Umbilical cord (tissue), 1 donor: ENCODE measurements at regions not wholly inside any gene's neighbourhood (a gene's known extent, or its start where the extent isn't known, plus 50 kb on each side); places are given as distances from the start of the nearest gene placed in this dataset.
"Not testable (repeated sequence)": the region's sequence is repeated elsewhere in the genome, so short reads cannot be mapped to it uniquely, and the experiment has no call there.

Source experiments
- DNase-seq: peaks from one replicate; pipeline ENCODE4 v3.0.0-alpha.2; 2015; ENCODE audit warnings: low spot score

DNA sequence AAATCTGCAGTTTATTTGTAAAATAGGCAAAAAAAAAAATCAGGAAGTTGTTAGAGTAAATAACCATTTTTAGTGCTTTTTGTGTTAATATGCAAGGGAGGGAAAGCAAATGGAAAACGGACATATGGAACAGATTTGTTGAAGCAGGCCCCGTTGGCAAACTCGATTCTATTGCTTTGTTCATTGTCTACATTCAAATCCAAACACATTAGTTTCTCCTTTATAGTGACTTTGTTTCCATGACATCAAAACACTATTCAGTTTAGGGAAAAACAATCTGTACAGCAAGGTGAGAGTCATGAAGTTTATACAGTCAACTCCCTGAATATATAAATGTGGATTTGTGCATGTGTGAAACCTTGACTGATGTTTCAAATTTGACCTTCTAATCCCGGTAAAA, 142.2 kb downstream of the FAM47A start:
- DNase-seq: no peak

DNA sequence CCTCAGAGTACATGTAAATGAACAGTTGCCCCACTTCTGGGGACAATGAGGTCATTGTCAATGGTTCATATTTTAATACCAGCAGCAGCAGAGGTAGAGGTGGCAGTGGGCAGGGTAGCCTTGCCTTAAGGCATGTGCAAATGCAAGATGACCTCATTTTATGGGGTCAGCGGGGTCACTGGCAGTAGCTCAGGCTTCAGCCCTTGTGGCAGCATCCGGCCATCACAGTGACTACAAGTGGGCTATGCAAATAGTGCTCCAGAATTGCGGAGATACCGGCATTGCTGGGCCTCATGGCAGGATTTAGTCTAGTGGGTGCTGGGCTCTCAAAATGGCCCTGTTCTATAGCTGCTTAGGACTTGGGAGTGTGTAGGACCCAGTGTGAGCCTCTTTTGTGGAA, 144.7 kb downstream of the FAM47A start:
- no peak for DNase-seq

DNA sequence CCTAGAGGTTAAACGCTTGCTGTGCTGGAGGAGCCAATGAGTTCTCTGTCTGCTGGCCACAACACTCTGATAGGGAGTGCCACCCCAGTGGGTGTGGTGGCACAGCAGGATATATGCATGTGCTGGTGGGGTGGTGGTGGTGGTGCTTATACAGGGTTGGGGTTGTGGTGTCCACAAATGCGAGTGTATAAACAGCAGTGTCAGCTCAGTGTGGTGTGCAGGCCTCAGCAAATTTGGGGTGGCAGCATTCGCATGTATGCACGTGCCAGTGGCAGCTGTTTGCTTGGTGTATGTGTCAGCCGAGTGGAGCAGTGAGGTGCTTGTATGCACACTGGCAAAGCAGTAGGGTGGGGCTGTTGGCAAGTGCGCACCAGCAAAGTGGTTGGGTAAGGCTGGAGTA, 157.4 kb downstream of the FAM47A start:
- no peak for DNase-seq

DNA sequence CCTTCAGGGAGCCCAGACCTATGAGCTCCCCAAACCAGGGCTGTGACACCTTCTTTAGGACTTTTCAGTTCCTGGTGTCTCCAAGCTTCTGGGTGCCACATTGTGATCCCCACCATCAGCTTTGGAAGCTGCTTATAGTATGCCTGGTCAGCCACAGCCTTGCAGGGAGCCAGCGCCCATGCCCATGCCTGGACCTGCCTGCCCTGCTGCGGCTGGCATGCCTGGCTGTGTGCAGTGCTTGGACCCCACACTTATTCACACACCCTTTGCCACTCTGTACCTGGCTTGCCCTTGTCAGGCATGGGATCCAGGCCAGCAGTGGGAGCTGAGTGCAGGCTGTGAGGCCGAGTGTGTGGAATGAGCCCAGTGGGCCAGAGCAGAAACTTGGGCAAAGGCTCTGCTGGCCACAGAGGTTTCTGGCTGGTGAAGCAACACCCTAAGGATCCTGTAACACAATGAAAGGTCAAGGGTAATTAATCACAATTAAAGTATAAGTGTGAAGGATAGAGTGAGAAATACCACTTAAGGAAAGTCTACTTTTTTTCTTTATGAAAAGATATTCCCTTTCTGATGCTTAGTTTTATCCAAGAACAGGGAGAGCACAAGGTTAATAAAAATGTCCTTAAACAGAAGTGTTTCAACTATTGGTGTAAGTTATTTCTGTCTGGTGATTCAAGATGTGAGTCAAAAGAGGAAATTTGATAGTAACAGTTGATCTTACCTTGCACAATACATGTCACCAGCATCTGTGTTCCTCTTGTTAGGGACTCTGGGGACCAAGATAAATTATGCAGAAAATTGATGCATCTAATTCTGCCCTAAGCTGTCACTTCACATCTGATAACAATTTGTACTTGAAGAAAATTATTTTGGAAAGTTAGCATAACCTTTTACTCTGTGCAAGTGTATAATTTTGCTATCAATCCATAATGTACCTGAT, 161.8 kb downstream of the FAM47A start:
- DNase-seq: no peak

DNA sequence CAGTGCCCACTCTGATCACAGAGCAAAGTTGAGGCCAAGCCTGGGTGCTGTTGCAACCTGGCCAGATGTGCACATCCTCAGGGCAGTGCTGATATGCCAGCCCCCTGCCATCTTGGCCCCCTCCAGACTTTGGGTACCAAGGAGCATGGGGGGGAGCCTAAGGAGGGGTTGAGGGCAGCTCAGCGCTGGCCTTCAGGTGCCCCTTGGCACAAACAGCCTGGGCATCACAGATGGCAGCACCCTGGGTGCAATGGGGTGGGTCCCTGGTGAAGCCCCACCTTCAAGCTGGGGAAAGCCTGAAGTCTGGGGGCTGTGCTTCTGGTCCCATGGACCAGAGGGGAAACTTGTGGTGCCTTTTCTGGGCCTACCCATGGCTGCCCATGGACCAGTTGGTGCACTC, 163.0 kb downstream of the FAM47A start:
- no peak for DNase-seq

DNA sequence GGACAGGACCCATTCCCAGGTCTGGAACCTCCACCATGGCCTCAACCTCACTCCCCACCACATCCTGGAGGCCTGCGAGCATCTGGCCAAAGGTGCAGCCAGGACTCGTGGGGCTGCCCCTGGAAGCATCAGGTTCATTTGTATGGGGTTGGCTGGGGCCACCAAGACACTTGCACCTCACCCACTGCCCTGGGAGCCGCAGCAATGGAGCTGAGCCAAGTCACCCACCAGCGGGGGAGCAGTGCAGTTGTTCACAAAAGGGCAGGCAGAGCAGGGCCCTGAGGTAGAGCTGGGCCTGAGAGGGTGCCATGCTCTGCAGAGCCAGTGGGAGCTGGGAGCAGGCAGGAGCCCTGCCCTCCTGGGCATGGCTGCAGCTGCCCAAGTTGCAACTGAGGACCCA, 163.5 kb downstream of the FAM47A start:
- DNase-seq: no peak

DNA sequence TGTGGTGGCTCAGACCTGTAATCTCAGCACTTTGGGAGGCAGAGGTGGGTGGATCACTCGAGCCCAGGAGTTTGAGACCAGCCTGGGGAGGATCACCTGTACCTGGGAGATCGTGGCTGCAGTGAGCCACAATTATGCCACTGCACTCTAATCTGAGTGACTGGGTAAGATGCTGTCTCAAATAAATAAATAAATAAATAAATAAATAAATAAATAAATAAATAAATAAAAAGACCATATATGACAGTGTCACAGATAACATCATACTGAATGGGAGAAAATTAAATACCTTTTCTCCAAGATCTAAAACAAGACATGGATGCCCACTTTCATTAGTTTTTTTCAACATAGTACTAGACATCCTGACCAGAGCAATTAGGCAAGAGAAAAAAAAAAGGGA, 182.8 kb downstream of the FAM47A start:
- DNase-seq: no peak

DNA sequence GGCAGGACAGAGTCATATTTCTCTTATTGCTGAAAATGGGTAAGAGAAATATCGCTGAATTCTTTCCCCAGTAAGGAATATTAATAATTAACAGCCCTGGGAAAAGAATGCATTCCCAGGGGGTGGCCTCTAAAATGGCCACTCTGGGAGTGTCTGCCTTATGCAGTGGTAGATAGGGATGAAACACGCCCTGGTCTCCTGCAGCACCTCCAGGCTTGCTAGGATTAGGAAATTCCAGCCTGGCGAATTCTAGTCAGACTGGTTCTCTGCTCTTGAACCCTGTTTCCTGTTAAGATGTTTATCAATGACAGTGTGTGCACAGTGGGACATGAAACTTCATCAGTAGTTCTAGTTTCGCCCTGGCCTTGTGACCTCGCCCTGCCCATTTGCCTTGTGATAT, 205.9 kb downstream of the FAM47A start:
- not testable (repeated sequence) for DNase-seq

DNA sequence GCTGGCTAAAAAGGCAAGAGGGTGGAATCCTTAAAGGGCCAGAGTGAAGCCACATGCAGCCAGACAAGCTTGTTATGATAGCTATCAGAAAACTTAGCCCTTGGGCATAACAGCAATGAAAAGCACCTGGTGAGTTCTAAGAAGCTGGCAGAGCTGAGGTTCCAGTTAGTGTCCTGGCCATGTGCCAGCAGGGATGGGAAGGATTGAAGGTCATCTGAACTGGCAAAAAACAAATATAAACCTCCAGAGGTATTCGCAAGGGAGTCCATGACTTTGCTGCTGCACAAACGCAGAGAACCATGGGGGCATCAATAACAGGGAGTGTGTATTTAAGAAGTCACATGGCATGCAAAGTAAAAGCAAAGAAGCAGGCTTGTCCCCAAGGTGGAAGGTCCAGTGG, 208.9 kb downstream of the FAM47A start:
- no peak for DNase-seq

DNA sequence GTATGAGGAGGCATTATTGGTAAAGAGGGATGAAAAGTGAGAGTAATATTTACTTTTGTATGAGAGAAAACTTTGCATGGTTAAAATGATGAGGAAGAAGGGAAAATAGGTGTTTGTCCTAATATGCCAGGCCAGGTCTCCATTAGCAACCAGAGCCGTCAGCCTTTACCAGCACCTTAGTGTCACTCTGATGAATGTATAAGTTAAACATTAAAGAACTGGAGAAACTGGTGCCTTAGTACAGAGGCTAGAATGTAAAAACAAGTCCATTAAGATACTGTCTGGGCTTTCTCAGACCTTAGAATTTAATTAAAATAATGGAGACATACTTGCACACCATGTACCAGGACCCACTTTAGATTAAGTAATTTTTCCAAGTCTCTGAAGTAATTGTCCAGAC, 222.3 kb downstream of the FAM47A start:
- no peak for DNase-seq

DNA sequence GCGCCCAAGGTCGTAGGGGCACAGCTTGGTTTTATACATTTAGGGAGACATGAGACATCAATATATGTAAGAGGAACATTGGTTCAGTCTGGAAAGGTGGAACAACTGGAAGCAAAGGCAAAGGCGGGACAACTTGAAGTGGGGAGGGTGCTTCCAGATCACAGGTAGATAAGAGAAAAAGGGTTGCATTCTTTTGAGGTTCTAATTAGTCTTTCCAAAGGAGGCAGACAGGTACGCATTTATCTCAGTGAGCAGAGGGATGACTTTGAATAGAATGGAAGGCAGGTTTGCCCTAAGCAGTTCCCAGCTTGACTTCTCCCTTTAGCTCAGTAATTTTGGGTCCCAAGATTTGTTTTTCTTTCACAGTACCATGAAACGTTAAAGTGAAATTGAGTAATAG, 223.2 kb downstream of the FAM47A start:
- DNase-seq: no peak

DNA sequence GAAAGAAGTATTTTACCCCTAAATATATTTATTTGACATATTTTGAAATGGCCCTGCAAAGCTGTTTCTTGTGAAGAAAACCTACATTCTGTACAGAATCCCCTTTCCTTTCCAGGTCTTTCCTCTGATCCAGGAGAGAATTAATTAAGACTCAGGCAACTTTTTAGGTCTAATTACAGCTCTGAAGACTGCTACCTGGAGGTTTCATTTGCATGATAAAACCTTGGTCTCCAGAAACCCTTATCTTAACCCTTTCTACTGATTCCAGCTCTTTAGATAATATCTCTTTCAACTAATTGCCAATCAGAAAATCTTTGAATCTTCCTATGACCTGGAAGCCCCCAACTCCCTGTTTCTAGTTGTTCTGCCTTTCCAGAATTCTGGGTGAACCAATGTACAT, 224.0 kb downstream of the FAM47A start:
- DNase-seq: no peak

DNA sequence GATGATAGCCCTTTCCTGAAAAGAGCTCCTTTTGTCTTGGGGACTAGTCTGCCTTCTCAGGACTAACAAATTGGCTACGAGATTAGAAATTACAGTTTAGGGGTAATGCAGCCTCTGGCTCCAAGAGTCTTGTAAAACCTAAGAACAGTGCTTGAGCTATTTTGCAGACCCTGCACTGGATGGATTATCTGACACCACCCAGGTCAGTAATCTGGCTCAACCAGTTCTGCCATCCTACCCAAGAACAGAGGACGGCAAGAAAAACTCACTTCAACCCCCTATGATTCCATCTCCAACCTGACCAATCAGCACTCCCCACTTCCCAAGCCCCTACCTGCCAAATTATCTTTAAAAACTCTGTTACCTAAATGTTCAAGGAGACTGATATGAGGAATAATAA, 225.1 kb downstream of the FAM47A start:
- DNase-seq: peak; percentile 12

DNA sequence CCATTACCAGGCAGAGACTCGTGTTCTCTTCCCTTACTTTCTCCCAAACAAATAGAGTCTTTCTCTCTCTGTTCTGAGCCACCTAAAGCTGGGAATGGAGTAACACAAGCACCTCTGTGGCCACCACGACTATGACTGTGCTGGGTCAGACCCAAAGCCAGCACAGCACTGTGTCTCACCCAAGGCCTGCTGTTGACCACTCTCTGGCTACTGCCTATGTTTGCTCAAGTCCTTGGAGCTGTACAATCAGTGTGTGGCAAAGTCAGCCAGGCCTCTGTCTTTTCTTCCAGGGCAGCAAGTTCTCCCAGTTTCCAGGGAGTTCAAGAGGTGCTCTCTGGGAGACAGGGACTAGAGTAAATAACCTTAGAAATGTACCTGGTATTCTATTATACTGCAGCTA, 239.4 kb downstream of the FAM47A start:
- no peak for DNase-seq

DNA sequence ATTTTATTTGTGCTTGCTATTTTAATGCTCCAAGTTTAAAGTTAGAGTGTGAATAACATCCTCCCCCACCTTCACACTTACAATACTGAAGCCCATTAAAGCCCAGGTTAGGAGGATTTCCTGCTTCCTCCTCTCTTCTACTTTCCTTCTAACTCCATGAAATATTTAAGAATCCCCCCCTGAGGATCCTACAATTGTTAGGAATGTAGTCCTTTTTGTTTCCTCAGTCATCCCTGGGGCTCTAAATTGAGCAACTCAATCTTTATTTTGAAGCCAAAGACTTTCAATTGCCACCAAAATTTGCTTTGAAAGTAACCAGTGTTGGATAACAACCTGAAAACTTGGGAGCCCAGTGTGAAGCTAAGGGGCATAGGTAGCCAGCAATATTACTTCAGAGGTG, 276.9 kb downstream of the FAM47A start:
- no peak for DNase-seq

DNA sequence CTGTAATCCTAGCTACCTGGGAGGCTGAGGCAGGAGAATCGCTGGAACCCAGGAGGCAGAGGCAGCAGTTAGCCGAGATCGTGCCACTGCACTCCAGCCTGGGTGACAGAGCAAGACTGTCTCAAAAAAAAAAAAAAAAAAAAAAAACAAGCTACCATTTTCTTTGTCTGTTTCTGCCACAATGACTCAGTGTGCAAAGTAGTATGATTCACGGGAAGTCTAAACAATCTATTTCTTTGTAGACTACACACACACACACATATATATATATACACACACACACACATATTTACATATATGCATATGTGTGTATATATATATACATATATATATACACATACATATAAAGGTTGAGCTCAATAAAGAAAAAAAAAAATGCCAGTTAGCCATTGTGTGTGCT, 280.0 kb downstream of the FAM47A start:
- DNase-seq: not testable (repeated sequence)

DNA sequence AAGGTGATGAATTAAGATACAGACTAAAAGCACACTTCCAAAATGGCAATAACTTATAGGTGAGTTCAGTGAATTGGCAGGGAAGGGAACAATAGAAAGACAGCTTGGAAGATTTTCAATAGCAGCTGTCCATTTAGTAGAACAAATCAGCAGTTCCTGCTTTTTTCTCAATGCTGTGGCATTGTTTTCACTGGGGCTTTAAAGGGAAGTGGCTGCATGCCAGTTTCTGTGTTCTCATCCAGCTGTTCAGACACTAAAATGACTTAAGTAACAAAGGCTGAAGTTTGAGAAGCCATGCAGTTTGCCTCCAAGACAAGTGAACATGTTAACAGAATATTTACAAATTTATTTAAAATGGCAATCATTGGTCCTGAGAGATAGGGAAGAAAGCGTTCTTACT, 291.9 kb downstream of the FAM47A start:
- peak; percentile 1 for DNase-seq

DNA sequence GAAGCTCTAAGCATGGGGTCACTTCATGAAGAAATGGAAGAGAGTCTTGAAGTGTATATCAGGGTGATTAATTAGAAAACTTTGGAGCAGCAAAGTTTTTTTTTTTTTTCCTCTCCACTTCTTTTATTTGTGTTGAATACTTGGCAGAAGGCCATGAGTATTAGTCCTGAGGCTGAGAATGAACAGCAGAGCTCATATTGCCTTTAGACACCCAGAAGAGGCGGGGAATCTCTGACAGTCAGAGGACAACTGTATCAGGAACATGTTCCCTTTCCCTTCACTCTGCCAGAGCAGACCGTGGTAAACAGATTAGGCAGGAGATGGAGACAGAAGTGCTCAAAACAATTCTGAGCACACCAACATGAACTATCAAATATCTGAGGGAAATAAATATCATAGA, 300.9 kb downstream of the FAM47A start:
- DNase-seq: peak; percentile 36

DNA sequence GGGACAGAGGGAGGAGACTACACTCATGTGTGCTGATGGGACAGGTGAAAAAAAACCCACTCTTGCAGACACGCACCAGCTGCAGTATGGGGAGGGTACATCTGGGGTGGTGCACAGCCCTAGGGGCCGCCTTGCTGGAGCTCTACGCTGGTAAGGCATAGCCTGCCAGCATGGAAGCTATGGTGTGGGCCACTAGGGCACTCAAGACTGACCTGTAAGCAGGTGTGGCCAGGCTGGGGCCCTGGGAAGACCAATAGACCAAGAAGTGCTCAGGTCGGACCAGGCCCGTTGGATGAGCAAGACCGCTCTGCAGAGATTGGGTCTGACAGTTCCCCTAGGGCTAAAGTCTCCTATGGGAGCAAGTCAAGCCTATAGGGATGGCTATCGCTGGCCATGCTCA, 314.8 kb downstream of the FAM47A start:
- DNase-seq: no peak

DNA sequence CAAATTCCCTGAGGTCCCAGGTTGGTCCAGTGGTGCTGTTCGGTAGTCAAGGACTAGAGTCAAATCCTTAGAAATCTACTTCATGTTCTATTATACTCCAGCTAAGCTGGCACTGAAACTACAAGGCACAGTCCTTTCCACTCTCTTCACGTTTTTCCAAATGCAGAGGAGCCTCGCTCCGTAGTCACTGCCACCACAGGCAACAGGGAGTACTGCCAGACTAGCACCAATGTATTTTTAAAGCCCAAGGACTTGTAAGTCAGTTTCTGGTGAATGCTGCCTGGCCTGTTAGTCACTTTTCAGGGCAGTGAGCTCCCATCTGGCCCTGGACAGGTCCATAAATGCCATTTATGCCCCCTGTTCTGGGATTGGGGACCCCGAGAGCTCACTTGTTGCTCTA, 323.5 kb downstream of the FAM47A start:
- DNase-seq: no peak

DNA sequence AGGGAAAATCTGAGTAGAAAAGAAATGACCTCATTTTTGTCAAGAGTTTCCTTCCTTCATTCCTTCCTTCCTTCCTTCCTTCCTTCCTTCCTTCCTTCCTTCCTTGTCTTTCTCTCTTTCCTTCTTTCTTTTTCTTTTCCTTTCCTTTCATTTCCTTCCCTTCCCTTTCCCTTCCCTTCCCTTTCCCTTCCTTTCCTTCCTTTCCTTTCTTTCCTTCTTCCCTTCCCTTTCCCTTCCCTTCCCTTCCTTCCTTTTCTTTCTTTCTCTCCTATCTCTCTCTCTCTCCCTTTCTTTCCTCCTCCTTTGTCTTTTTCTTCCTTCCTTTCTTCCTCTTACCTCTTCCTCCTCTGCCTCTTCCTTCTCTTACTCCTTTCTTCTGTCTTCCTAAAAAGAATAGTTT, 347.6 kb downstream of the FAM47A start:
- no peak for DNase-seq

DNA sequence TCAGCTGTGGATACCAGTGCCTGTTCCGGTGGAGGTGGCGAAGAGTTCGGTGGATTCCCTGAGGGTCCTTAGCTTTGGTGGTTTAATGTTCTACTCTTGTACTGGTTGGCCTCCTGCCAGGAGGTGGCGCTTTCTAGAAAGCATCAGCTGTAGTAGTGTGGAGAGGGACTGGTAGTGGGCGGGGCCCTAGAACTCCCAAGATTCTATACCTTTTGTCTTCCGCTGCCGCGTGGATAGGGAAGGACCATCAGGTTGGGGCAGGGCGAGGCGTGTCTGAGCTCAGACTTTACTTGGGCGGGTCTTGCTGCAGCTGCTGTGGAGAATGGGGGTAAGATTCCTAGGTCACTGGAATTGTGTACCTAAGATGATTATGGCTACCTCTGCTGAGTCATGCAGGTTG, 390.3 kb downstream of the FAM47A start:
- no peak for DNase-seq

DNA sequence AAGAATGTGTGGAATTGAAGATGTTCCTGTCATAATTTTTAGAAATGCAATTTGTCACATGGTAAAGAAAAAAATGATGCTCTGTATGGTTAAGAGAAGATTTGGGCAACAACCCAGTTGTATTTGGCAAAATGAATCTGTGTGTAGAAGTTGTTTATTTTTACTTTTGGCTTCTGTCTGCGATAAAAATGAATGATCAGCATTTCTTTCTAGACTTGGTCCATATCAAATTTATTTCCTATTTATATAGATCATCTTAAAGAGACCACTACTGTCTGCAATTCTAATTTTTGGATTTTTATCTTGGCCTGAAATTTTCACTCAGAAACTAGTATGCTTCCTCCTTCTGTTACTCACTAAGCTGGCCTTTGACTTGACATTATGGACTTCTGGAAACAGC, 396.9 kb downstream of the FAM47A start:
- no peak for DNase-seq
